Liver (tissue), 8 donors: ENCODE measurements at regions not wholly inside any gene's neighbourhood (a gene's known extent, or its start where the extent isn't known, plus 50 kb on each side); places are given as distances from the start of the nearest gene placed in this dataset.

Experiments used
- DNase-seq: peaks from one replicate; pipeline ENCODE4 v3.0.0-alpha.2; 2017; ENCODE audit warnings: low spot score
- H3K27ac ChIP-seq, 2 donors: one replicate each; pipeline ENCODE4 v1.7.0; 2013; ENCODE audit warnings: inconsistent platforms in 2 of 2, low read length in 2 of 2, control low read depth in 1 of 2, low read depth in 1 of 2, mild to moderate bottlenecking in 1 of 2
- H3K27me3 ChIP-seq, 4 donors: one replicate each; pipeline versions ENCODE4 v1.6.1 to v1.7.0; 2013; ENCODE audit warnings: low read length in 3 of 4, inconsistent platforms in 1 of 4, mild to moderate bottlenecking in 1 of 4, moderate library complexity in 1 of 4; ENCODE audit not compliant: control insufficient read depth in 4 of 4, insufficient read depth in 4 of 4
- H3K36me3 ChIP-seq, 4 donors: one replicate each; pipeline versions ENCODE4 v1.6.1 to v1.7.0; 2013; ENCODE audit warnings: low read length in 3 of 4, mild to moderate bottlenecking in 3 of 4, low read depth in 1 of 4, moderate library complexity in 1 of 4; ENCODE audit not compliant: control insufficient read depth in 4 of 4, insufficient read depth in 3 of 4
- H3K4me1 ChIP-seq, 4 donors: one replicate each; pipeline versions ENCODE4 v1.6.1 to v1.7.0; 2013; ENCODE audit warnings: low read length in 3 of 4, mild to moderate bottlenecking in 3 of 4, moderate library complexity in 1 of 4; ENCODE audit not compliant: control insufficient read depth in 4 of 4, insufficient read depth in 4 of 4
- H3K4me3 ChIP-seq, 3 donors: one replicate each; pipeline versions ENCODE4 v1.6.1 to v1.7.0; 2013; ENCODE audit warnings: low read length in 3 of 3, control low read depth in 1 of 3, low read depth in 1 of 3, mild to moderate bottlenecking in 1 of 3
- H3K9ac ChIP-seq, 2 donors: one replicate each; pipeline ENCODE4 v1.7.0; 2013; ENCODE audit warnings: low read length in 2 of 2, mild to moderate bottlenecking in 2 of 2, moderate library complexity in 2 of 2, control low read depth in 1 of 2, low read depth in 1 of 2
- H3K9me3 ChIP-seq, 4 donors: one replicate each; pipeline versions ENCODE4 v1.6.1 to v1.7.0; 2013; ENCODE audit warnings: low read length in 3 of 4; ENCODE audit not compliant: control insufficient read depth in 4 of 4
- EGR1 ChIP-seq, 2 donors: IDR thresholded peaks; 2 replicates each; pipeline ENCODE4 v1.6.1; 2016 to 2018; ENCODE audit warnings: antibody characterized with exemption in 2 of 2, low read depth in 2 of 2
- FOXA1 ChIP-seq: IDR thresholded peaks from 2 replicates; pipeline ENCODE4 v1.6.1; 2016; ENCODE audit warnings: antibody characterized with exemption
- FOXA2 ChIP-seq: IDR thresholded peaks from 2 replicates; pipeline ENCODE4 v1.6.1; 2016; ENCODE audit warnings: antibody characterized with exemption
- GABPA ChIP-seq, 2 donors: IDR thresholded peaks in 1 of 2; conservative IDR thresholded peaks in 1 of 2; 2 replicates each; pipeline ENCODE4 v1.6.1; 2016; ENCODE audit warnings: antibody characterized with exemption in 2 of 2, mild to moderate bottlenecking in 1 of 2, moderate library complexity in 1 of 2
- HNF4A ChIP-seq, 2 donors: conservative IDR thresholded peaks; 2 replicates each; pipeline ENCODE4 v1.6.1; 2016; ENCODE audit warnings: antibody characterized with exemption in 2 of 2, mild to moderate bottlenecking in 2 of 2
- HNF4G ChIP-seq: IDR thresholded peaks from 2 replicates; pipeline ENCODE4 v1.6.1; 2016; ENCODE audit warnings: antibody characterized with exemption
- JUND ChIP-seq, 2 donors: IDR thresholded peaks; 2 replicates each; pipeline ENCODE4 v1.6.1; 2016; ENCODE audit warnings: antibody characterized with exemption in 2 of 2
- NR2F2 ChIP-seq: IDR thresholded peaks from 2 replicates; pipeline ENCODE4 v1.6.1; 2016; ENCODE audit warnings: antibody characterized with exemption
- RAD21 ChIP-seq, 2 donors: IDR thresholded peaks; 2 replicates each; pipeline ENCODE4 v1.6.1; 2016; ENCODE audit warnings: antibody characterized with exemption in 2 of 2, mild to moderate bottlenecking in 2 of 2
- RXRA ChIP-seq, 2 donors: IDR thresholded peaks; 2 replicates each; pipeline ENCODE4 v1.6.1; 2017 to 2018; ENCODE audit warnings: antibody characterized with exemption in 2 of 2, mild to moderate bottlenecking in 1 of 2
- SP1 ChIP-seq: IDR thresholded peaks from 2 replicates; pipeline ENCODE4 v1.6.1; 2018; ENCODE audit warnings: antibody characterized with exemption, mild to moderate bottlenecking
- YY1 ChIP-seq: IDR thresholded peaks from 2 replicates; pipeline ENCODE4 v1.6.1; 2016; ENCODE audit warnings: antibody characterized with exemption, mild to moderate bottlenecking
- WGBS: extraction: QIAGEN DNeasy Blood & Tissue Kit; methylation state at CpG from one replicate; pipeline ENCODE4 v1.1.7; 2013; 5-methylcytosine and 5-hydroxymethylcytosine counted together
- TF ChIP-seq, protein P1 (sequence below): IDR thresholded peaks from 2 replicates; pipeline ENCODE4 v1.6.1; 2016; ENCODE audit warnings: antibody characterized with exemption
- TF ChIP-seq, protein P2 (sequence below): IDR thresholded peaks from 2 replicates; pipeline ENCODE4 v1.6.1; 2016; ENCODE audit warnings: antibody characterized with exemption
- TF ChIP-seq, protein P3 (sequence below): fragments of 150-350 bp; IDR thresholded peaks from 2 replicates; pipeline ENCODE4 v1.5.1; 2017; ENCODE audit warnings: improper control_type of control experiment, low read depth, low read length; ENCODE audit not compliant: missing input control
- TF ChIP-seq, protein P4 (sequence below): IDR thresholded peaks from 2 replicates; pipeline ENCODE4 v1.6.1; 2016; ENCODE audit warnings: antibody characterized with exemption
- TF ChIP-seq, protein P5 (sequence below): IDR thresholded peaks from 2 replicates; pipeline ENCODE4 v1.6.1; 2016; ENCODE audit warnings: antibody characterized with exemption, mild to moderate bottlenecking
- donor health status: healthy.
- donor health status: healthy.
- donor health status: healthy.
- donor health status: healthy.
- donor health status: healthy.

DNA sequence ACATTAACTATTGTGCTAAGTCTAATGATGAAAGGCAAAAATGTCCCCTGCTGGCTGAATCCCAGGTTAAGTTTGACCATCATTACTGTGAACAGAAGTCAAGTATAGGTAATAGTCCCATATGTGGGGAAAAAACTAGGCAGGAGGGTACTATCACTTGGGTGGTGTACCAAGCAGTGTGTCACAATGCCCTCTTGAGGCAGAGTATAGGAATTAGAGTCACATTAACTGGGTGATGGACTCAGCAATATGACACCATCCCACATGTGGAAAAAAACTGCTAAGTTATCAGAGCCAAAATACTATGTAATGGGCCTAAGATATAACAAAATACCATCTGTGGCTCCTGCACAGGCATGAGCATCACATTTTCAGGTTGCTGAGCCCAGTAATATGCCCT is 962.5 kb upstream of the AMELY start:
- H3K4me1 ChIP-seq, result no peaks in the 10 kb centered on the region
- no peaks in the 10 kb centered on the region for H3K36me3 ChIP-seq
- no peak overlapping the region for H3K27ac ChIP-seq
- no peak overlapping the region for H3K9ac ChIP-seq
- DNase-seq, result no peak
- no peaks in the 10 kb centered on the region for H3K27me3 ChIP-seq
- no peak overlapping the region for H3K4me3 ChIP-seq
- TF ChIP-seq HNF4G (no peak), RAD21 (IDR thresholded peaks at IDR 0.05) (peak in 1 of 2 donors; percentile 58), SP1 (no peak), HNF4A (conservative IDR thresholded peaks at IDR 0.05) (no peak), JUND (IDR thresholded peaks at IDR 0.05) (no peak), NR2F2 (no peak), FOXA1 (no peak)
- TF ChIP-seq, protein P1, sequence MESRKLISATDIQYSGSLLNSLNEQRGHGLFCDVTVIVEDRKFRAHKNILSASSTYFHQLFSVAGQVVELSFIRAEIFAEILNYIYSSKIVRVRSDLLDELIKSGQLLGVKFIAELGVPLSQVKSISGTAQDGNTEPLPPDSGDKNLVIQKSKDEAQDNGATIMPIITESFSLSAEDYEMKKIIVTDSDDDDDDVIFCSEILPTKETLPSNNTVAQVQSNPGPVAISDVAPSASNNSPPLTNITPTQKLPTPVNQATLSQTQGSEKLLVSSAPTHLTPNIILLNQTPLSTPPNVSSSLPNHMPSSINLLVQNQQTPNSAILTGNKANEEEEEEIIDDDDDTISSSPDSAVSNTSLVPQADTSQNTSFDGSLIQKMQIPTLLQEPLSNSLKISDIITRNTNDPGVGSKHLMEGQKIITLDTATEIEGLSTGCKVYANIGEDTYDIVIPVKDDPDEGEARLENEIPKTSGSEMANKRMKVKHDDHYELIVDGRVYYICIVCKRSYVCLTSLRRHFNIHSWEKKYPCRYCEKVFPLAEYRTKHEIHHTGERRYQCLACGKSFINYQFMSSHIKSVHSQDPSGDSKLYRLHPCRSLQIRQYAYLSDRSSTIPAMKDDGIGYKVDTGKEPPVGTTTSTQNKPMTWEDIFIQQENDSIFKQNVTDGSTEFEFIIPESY, result no peak
- no peaks in the 10 kb centered on the region for H3K9me3 ChIP-seq

DNA sequence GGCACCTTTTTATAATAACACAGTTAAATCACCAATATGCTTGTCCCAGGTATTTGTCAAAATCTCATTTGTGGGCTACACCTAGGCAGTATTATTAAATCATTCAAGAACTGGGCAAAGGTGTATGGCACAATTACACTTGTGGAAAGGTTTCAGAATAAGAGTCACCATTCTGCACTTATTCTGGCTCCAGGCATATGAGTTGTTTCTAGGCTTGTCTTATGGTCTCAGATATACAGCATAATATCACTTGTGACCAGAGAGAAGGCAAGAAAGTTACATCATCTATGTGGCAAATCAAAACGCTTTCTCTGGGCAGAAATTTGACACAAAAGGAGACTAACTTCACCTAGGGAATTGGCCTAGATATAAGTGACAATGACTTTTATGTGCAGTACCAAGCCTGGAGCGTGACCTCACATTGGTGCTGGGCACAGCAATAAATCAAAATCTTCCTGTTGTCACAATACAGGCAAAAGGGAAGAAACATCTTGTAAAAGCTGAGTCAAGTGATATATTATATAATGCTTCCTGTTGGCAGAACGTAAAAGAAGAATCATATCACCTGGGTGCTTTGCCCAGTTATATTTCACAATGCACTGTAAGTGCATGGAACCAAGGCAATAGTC is 959.9 kb upstream of the AMELY start:
- no peaks in the 10 kb centered on the region for H3K4me1 ChIP-seq
- no peak overlapping the region for H3K9ac ChIP-seq
- no peak for DNase-seq
- H3K36me3 ChIP-seq, result no peaks in the 10 kb centered on the region
- H3K9me3 ChIP-seq, result no peaks in the 10 kb centered on the region
- H3K4me3 ChIP-seq, result no peak overlapping the region
- no peak for TF ChIP-seq EGR1 (IDR thresholded peaks at IDR 0.05; ENCODE audit: low read depth in 2 of 2)
- TF ChIP-seq, protein P2, sequence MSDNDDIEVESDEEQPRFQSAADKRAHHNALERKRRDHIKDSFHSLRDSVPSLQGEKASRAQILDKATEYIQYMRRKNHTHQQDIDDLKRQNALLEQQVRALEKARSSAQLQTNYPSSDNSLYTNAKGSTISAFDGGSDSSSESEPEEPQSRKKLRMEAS, result no peak
- TF ChIP-seq HNF4A (conservative IDR thresholded peaks at IDR 0.05), result no peak
- TF ChIP-seq, protein P3, sequence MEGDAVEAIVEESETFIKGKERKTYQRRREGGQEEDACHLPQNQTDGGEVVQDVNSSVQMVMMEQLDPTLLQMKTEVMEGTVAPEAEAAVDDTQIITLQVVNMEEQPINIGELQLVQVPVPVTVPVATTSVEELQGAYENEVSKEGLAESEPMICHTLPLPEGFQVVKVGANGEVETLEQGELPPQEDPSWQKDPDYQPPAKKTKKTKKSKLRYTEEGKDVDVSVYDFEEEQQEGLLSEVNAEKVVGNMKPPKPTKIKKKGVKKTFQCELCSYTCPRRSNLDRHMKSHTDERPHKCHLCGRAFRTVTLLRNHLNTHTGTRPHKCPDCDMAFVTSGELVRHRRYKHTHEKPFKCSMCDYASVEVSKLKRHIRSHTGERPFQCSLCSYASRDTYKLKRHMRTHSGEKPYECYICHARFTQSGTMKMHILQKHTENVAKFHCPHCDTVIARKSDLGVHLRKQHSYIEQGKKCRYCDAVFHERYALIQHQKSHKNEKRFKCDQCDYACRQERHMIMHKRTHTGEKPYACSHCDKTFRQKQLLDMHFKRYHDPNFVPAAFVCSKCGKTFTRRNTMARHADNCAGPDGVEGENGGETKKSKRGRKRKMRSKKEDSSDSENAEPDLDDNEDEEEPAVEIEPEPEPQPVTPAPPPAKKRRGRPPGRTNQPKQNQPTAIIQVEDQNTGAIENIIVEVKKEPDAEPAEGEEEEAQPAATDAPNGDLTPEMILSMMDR, result no peak
- TF ChIP-seq RAD21 (IDR thresholded peaks at IDR 0.05), result no peak
- no peak for TF ChIP-seq RXRA (IDR thresholded peaks at IDR 0.05)
- TF ChIP-seq HNF4G, result no peak
- TF ChIP-seq, protein P4, sequence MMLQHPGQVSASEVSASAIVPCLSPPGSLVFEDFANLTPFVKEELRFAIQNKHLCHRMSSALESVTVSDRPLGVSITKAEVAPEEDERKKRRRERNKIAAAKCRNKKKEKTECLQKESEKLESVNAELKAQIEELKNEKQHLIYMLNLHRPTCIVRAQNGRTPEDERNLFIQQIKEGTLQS, result no peak
- no peak for TF ChIP-seq NR2F2
- TF ChIP-seq, protein P1, result no peak
- no peak for TF ChIP-seq FOXA2
- TF ChIP-seq GABPA (IDR thresholded peaks at IDR 0.05 in 1 of 2, conservative IDR thresholded peaks at IDR 0.05 in 1 of 2), result no peak
- TF ChIP-seq, protein P5, sequence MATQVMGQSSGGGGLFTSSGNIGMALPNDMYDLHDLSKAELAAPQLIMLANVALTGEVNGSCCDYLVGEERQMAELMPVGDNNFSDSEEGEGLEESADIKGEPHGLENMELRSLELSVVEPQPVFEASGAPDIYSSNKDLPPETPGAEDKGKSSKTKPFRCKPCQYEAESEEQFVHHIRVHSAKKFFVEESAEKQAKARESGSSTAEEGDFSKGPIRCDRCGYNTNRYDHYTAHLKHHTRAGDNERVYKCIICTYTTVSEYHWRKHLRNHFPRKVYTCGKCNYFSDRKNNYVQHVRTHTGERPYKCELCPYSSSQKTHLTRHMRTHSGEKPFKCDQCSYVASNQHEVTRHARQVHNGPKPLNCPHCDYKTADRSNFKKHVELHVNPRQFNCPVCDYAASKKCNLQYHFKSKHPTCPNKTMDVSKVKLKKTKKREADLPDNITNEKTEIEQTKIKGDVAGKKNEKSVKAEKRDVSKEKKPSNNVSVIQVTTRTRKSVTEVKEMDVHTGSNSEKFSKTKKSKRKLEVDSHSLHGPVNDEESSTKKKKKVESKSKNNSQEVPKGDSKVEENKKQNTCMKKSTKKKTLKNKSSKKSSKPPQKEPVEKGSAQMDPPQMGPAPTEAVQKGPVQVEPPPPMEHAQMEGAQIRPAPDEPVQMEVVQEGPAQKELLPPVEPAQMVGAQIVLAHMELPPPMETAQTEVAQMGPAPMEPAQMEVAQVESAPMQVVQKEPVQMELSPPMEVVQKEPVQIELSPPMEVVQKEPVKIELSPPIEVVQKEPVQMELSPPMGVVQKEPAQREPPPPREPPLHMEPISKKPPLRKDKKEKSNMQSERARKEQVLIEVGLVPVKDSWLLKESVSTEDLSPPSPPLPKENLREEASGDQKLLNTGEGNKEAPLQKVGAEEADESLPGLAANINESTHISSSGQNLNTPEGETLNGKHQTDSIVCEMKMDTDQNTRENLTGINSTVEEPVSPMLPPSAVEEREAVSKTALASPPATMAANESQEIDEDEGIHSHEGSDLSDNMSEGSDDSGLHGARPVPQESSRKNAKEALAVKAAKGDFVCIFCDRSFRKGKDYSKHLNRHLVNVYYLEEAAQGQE, result no peak
- no peak for TF ChIP-seq YY1
- TF ChIP-seq FOXA1, result no peak
- TF ChIP-seq SP1, result no peak
- TF ChIP-seq JUND (IDR thresholded peaks at IDR 0.05), result no peak
- H3K27ac ChIP-seq, result no peak overlapping the region
- WGBS, result 63% methylated on average over 3 of the region's 3 CpGs
- no peaks in the 10 kb centered on the region for H3K27me3 ChIP-seq
